CD4-positive, alpha-beta T cell (primary cell): ENCODE measurements at regions not wholly inside any gene's neighbourhood (a gene's known extent, or its start where the extent isn't known, plus 50 kb on each side); places are given as distances from the start of the nearest gene placed in this dataset.

ENCODE experiments used
- ATAC-seq: fragments of 200-7000 bp; cut with Tn5 transposase; one replicate; pipeline ENCODE4 v1.10.0; 2022; ENCODE audit warnings: mild to moderate bottlenecking; ENCODE audit not compliant: poor library complexity
- CTCF ChIA-PET: fragments of 350-600 bp; sonication (Branson Sonifier 250); formaldehyde crosslinking; loops from one replicate; lab custom pipeline; 2021; ENCODE audit warnings: antibody characterized with exemption, inconsistent platforms; lab: Charles Lee
- POLR2A ChIA-PET: fragments of 350-600 bp; sonication (Branson Sonifier 250); formaldehyde crosslinking; loops from one replicate; lab custom pipeline; 2021; ENCODE audit warnings: antibody characterized with exemption, inconsistent platforms; lab: Charles Lee
- DNase-seq, 14 experiments: peaks; one replicate each; pipeline ENCODE4 v3.0.0-alpha.2; 2013 to 2020; ENCODE audit warnings: mixed read lengths in 2 of 14
- H3K27ac ChIP-seq, 2 donors: one replicate each; pipeline versions ENCODE4 v1.5.1 to v1.7.0; 2013; ENCODE audit warnings: low read length in 2 of 2, low read depth in 1 of 2, mild to moderate bottlenecking in 1 of 2
- H3K27me3 ChIP-seq, 2 experiments: 1 replicate in 1 of 2; 2 replicates in 1 of 2; pipeline versions ENCODE4 v1.6.1 to v1.7.0; 2013; ENCODE audit warnings: low read length in 2 of 2, control low read depth in 1 of 2, mild to moderate bottlenecking in 1 of 2, moderate library complexity in 1 of 2; ENCODE audit not compliant: insufficient read depth in 2 of 2, control insufficient read depth in 1 of 2
- H3K36me3 ChIP-seq: one replicate; pipeline ENCODE4 v1.6.1; 2013; ENCODE audit warnings: low read length, control low read depth; ENCODE audit not compliant: insufficient read depth
- H3K4me1 ChIP-seq: one replicate; pipeline ENCODE4 v1.6.1; 2013; ENCODE audit warnings: low read length, control low read depth; ENCODE audit not compliant: insufficient read depth
- H3K4me3 ChIP-seq: one replicate; pipeline ENCODE4 v1.5.1; 2013; ENCODE audit warnings: mild to moderate bottlenecking, low read length, moderate library complexity
- H3K9me3 ChIP-seq, 2 experiments: 1 replicate in 1 of 2; 2 replicates in 1 of 2; pipeline versions ENCODE4 v1.6.1 to v1.7.0; 2013; ENCODE audit warnings: low read length in 2 of 2, mild to moderate bottlenecking in 2 of 2, control low read depth in 1 of 2, moderate library complexity in 1 of 2; ENCODE audit not compliant: control insufficient read depth in 1 of 2, insufficient read depth in 1 of 2
- H3K27ac Mint-ChIP-seq: one replicate; pipeline ENCODE4 v1.8.0; 2020; ENCODE audit warnings: mixed read lengths
- H3K27me3 Mint-ChIP-seq: one replicate; pipeline ENCODE4 v1.8.0; 2021; ENCODE audit warnings: mixed read lengths
- H3K36me3 Mint-ChIP-seq: one replicate; pipeline ENCODE4 v1.8.0; 2021; ENCODE audit warnings: low read depth, mixed read lengths
- H3K4me1 Mint-ChIP-seq: one replicate; pipeline ENCODE4 v1.8.0; 2021; ENCODE audit warnings: low read depth, mixed read lengths
- H3K4me3 Mint-ChIP-seq: one replicate; pipeline ENCODE4 v1.8.0; 2020; ENCODE audit warnings: mild to moderate bottlenecking, mixed read lengths
- H3K9me3 Mint-ChIP-seq: one replicate; pipeline ENCODE4 v1.8.0; 2020; ENCODE audit warnings: mixed read lengths
- CTCF ChIP-seq: fragments of 200-600 bp; IDR thresholded peaks from one replicate; pipeline ENCODE4 v1.8.0; 2022; ENCODE audit warnings: antibody characterized with exemption, mild to moderate bottlenecking
- intact Hi-C, 2 experiments: fragments of 100-400 bp; cut with DNase I in 1 of 2; cut with micrococcal nuclease in 1 of 2; formaldehyde crosslinking; loops; one replicate each; pipeline versions ENCODE4 v1.15.1 to v1.9.0; 2023 to 2025; cut with DNase I, micrococcal nuclease

GRCh38 chr2:52745144-52745543, 1022.5 kb upstream of the CHAC2 start:
- Histone ChIP-seq H3K36me3 (no peaks in the 10 kb centered on the region), H3K4me3 (no peak overlapping the region), H3K27ac (no peak overlapping the region), H3K4me1 (no peaks in the 10 kb centered on the region), H3K27me3 (no peaks in the 10 kb centered on the region), H3K9me3 (peaks cover 5 to 7% of the 10 kb centered on the region in 2 experiments)
- ChIA-PET CTCF (no interaction called here), POLR2A (no interaction called here)
- no peak for TF ChIP-seq CTCF
- DNase-seq (no peak), ATAC-seq (no peak)
- no peaks in the 10 kb centered on the region for H3K36me3 Mint-ChIP-seq
- H3K4me3 Mint-ChIP-seq: no peak overlapping the region
- H3K27me3 Mint-ChIP-seq: no peaks in the 10 kb centered on the region
- intact Hi-C loops: no loop called here
- H3K27ac Mint-ChIP-seq: no peak overlapping the region
- peaks cover 7% of the 10 kb centered on the region for H3K9me3 Mint-ChIP-seq
- no peaks in the 10 kb centered on the region for H3K4me1 Mint-ChIP-seq

GRCh38 chr2:52732849-52733395, 1034.7 kb upstream of the CHAC2 start:
- Mint-ChIP-seq H3K4me1 (no peaks in the 10 kb centered on the region), H3K36me3 (no peaks in the 10 kb centered on the region), H3K27ac (no peak overlapping the region), H3K27me3 (no peaks in the 10 kb centered on the region), H3K9me3 (peaks cover 8% of the 10 kb centered on the region), H3K4me3 (no peak overlapping the region)
- TF ChIP-seq CTCF: no peak
- Histone ChIP-seq H3K9me3 (no peaks in the 10 kb centered on the region), H3K4me3 (no peak overlapping the region), H3K36me3 (no peaks in the 10 kb centered on the region), H3K27me3 (no peaks in the 10 kb centered on the region), H3K27ac (no peak overlapping the region), H3K4me1 (no peaks in the 10 kb centered on the region)
- DNase-seq: no peak
- ChIA-PET CTCF (no interaction called here), POLR2A (no interaction called here)
- no peak for ATAC-seq
- intact Hi-C loops: no loop called here

GRCh38 chr2:52724585-52724984, 1043.0 kb upstream of the CHAC2 start:
- no peak for TF ChIP-seq CTCF
- Mint-ChIP-seq H3K27ac (no peak overlapping the region), H3K9me3 (peaks cover 19% of the 10 kb centered on the region), H3K36me3 (no peaks in the 10 kb centered on the region), H3K4me1 (no peaks in the 10 kb centered on the region), H3K27me3 (no peaks in the 10 kb centered on the region), H3K4me3 (no peak overlapping the region)
- POLR2A ChIA-PET: no interaction called here
- Histone ChIP-seq H3K27me3 (no peaks in the 10 kb centered on the region), H3K36me3 (no peaks in the 10 kb centered on the region), H3K4me1 (no peaks in the 10 kb centered on the region), H3K4me3 (no peak overlapping the region), H3K9me3 (no peaks in the 10 kb centered on the region), H3K27ac (no peak overlapping the region)
- intact Hi-C loops: no loop called here
- no peak for DNase-seq
- CTCF ChIA-PET: no interaction called here
- ATAC-seq: no peak
